GM12874 (cell line): ENCODE measurements at regions not wholly inside any gene's neighbourhood (a gene's known extent, or its start where the extent isn't known, plus 50 kb on each side); places are given as distances from the start of the nearest gene placed in this dataset.

Experiments
- CTCF ChIP-seq: IDR thresholded peaks from 2 replicates; pipeline ENCODE4 v1.5.1; 2011; ENCODE audit warnings: low read depth, mild to moderate bottlenecking, control low read depth, low read length, moderate library complexity; ENCODE audit not compliant: insufficient read depth

DNA sequence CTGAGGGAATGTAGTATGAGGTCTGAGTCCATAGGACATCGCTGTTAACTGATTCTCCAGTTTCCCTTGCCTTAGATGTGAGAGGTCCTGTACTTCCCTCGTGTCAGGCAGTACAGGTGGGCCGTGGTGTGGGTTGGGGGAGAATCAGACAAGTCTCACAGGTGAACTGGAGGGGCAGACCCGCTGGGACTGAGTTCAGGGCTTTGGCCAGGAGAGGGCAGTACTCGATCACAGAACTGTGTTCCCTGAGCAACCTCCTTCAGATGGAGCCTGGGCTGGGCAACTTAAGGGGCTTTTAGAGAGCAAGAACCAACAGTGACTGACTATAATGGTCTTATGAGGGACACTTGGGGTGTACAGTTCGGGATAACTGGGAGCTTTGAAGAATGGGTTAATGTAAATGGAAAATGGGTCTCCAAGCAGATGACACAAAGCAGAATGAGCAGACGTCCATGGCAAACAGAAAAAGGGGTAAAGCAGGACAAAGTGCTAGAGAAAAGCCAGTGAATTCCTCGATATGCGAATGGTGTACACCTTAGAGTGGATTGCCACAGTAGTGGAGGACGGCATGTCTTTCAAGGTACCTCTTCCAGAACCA, 83.6 kb downstream of the CCNG2 start:
- TF ChIP-seq CTCF, result peak; percentile 86

DNA sequence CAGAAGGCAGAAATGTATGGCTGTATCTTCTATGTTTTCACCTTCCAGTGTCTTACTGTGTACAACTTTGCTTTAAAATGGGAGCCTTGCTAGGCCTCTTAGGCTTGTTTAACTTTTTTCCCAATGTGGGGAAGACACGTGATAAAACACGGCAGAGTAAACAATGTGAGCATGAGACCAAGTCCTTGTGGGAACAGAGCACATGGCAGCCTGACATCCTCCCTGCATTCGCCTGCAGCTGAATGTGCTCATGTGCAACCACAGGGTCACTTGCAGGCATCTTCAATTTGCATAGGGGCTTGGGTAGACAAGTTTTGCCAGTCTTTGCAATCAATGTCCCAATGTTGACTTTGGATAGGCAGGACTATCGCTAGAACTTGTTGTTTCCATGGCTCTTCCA, 91.8 kb downstream of the CCNG2 start:
- TF ChIP-seq CTCF, result no peak

GRCh38 chr4:77251751-77252150, 94.7 kb downstream of the CCNG2 start:
- TF ChIP-seq CTCF, result no peak

DNA sequence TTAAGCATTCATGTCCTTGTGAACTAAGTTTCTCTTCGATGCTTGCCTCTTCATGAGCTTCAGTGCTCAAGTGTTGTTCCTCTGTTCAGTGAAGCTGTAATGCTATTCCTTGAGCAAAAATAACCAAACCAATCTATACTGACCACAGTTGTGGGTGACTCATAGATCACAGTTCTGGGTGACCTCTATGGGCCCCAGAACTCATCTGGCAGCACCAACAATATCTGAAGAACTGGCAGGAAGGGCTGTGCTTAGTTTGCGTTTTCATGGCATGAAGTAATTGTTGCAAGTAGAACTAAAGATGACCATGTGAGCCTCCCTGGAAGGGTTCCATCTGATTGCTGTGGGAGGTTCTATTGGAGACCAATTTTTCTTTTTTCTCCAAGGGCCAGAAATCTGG, 106.2 kb downstream of the CCNG2 start:
- TF ChIP-seq CTCF, result no peak

DNA sequence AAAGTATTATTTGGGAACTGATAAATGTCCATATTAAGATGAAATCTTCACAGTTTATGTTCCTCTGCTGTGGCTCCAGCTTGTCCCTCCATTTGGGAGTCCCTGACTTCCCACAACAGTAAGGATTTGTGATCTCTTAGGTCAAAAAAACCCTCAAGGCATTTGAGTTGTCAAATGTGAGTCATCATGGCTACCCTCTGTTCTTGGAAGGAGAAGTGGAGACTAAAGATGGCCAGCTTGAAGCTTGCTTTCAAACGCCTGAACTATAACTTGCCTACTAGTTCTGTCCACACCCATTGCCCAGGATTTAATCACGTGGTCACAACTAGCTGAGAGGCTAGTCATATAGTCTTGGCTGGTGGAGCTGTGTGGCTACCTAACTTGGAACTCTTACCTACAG, 107.8 kb downstream of the CCNG2 start:
- no peak for TF ChIP-seq CTCF

DNA sequence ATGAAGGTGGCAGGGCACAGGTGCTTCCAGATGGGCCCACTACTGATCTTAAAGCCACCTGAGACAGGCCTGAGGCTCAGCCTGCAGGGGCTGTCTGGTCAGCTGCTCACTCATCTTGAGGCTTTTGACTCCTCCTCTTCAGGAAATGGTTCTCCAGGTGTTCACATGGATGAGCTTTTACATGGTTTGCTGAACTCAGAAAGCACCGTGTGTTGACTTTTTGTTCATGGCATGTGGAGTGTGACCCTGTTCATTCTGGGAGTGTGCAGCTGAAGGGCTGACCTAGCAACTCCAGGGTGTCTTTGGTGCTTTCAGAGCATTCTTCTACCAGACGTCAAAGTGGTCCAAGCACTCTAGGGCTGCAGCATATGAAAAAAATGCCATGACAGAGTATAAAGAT, 111.1 kb downstream of the CCNG2 start:
- no peak for TF ChIP-seq CTCF

DNA sequence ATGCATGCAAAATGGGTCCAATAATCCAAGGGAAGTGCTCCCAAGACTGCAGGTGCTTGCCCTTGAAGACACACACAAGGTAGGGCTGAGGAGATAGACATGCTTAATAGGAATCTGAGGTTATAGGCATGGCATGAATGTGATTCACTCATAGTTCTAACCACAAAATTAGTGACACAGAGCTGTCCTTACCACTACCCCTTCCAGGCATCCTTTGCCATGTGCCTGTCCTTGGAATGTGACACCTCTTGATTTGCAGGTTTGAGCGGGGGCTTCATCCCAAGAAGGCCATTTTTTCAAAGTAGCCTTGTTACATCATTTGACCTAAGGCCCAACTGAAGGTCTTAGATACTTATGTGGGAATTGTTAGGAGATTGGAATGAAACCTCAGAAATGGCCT, 112.5 kb downstream of the CCNG2 start:
- TF ChIP-seq CTCF, result no peak

- TF ChIP-seq CTCF, result no peak
These were observed 116.4 kb downstream of the CCNG2 start for GRCh38 chr4:77273412-77273811.
